GM12875 (cell line): ENCODE measurements at regions not wholly inside any gene's neighbourhood (a gene's known extent, or its start where the extent isn't known, plus 50 kb on each side); places are given as distances from the start of the nearest gene placed in this dataset.

Source experiments
- H3K4me3 ChIP-seq: one replicate; pipeline ENCODE4 v1.5.1; 2011; ENCODE audit warnings: low read depth, low read length, control low read depth
- CTCF ChIP-seq: IDR thresholded peaks from 2 replicates; pipeline ENCODE4 v1.5.1; 2011; ENCODE audit warnings: low read depth, mild to moderate bottlenecking, control low read depth, inconsistent platforms, low read length, moderate library complexity, borderline replicate concordance; ENCODE audit not compliant: insufficient read depth

GRCh38 chr9:17987189-17987588 is 408.3 kb downstream of the SH3GL2 start:
- TF ChIP-seq CTCF, result no peak
- no peak overlapping the region for H3K4me3 ChIP-seq

GRCh38 chr9:17988489-17988888 is 409.6 kb downstream of the SH3GL2 start:
- no peak for TF ChIP-seq CTCF
- H3K4me3 ChIP-seq, result no peak overlapping the region

DNA sequence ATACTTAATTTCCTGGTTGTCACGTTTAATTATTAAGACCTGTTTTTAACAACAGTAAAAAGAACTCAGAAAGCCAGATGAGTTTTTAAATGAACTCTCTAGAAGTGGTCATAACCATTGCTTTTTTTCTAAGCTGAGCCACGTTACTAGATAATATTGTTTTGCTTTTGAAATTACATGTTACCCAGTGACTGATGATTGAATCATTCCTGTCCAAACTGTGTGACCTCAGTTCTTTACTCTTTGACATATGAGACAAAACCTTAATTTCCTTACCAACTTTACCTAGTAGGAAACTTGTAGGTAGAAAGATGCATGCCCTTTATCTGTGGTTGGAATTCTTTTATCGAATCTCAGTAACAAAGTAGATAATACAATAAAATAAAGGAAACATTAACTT is 411.7 kb downstream of the SH3GL2 start:
- no peak overlapping the region for H3K4me3 ChIP-seq
- no peak for TF ChIP-seq CTCF

- no peak overlapping the region for H3K4me3 ChIP-seq
- no peak for TF ChIP-seq CTCF
Measured at GRCh38 chr9:17993024-17993423, 414.2 kb downstream of the SH3GL2 start.

DNA sequence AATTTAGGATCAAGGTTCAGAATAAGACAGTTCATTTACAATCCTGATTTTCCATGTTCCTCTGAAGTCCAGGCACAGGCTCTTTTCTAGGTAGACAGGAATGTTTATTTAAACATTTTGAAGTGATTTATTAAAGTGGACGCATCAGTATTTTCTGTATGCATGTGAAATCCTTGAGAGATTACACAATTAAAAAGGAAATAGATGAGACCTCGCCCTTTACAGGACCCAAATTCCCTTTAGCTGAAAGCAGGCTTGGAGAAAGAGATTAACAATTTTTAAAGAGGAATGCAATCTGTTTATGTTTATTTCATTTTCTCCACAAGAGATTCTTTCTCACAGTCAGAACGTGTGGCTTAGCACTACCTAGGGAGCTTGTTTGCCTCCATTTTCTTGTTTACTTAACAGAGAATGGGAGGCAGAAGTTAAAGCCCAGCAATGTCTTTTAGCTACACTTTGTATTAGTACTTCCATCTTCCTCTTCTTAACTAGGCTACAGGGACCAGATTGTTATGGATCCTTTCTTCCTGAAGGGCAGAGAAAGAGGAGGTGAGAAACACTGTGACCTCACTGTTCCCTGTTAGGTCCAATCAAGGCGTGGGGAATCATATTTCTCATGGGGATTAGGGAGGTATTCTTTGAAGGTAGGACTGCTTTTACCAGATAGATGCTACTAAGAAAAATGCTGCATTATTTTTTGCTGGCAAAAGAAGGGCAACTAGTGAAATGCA is 416.0 kb downstream of the SH3GL2 start:
- H3K4me3 ChIP-seq, result no peak overlapping the region
- TF ChIP-seq CTCF, result no peak

DNA sequence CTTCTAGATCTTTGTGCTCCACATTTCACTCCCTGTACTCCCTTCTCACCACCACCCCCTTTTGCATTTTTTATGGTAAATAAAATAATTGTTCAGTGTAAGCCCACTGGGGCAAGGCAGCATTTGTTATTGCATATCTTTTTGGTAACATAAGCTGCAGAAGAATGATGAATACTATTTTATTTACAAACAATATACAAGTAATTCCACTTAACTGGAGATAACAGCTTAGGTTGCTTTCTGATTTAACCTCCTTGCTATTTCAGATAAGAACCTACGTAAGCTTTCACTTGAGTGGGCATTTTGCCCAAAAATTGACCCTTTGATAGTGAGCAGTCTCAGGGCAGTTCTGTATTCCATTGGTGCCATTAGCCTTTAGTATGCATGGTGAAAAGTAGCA is 417.9 kb downstream of the SH3GL2 start:
- TF ChIP-seq CTCF, result no peak
- no peak overlapping the region for H3K4me3 ChIP-seq

GRCh38 chr9:18002718-18003438 is 424.0 kb downstream of the SH3GL2 start:
- TF ChIP-seq CTCF, result no peak
- H3K4me3 ChIP-seq, result no peak overlapping the region
